ENCODE measurements at regions not wholly inside any gene's neighbourhood (a gene's known extent, or its start where the extent isn't known, plus 50 kb on each side); places are given as distances from the start of the nearest gene placed in this dataset.

GRCh38 chr3:16798738-16799137 is 86.0 kb upstream of the PLCL2 start:
- TF ChIP-seq CTCF (conservative IDR thresholded peaks at IDR 0.05; ENCODE audit: low read length) (no peak), EZH2phosphoT487 (IDR thresholded peaks at IDR 0.05; ENCODE audit: borderline replicate concordance) (no peak)

Data from Loucy (cell line).